T1000 (cell line): ENCODE measurements at regions not wholly inside any gene's neighbourhood (a gene's known extent, or its start where the extent isn't known, plus 50 kb on each side); places are given as distances from the start of the nearest gene placed in this dataset.
"Not testable (repeated sequence)": the region's sequence is repeated elsewhere in the genome, so short reads cannot be mapped to it uniquely, and the experiment has no call there.

Experiments
- DNase-seq: peaks from one replicate; lab custom pipeline; 2025; ENCODE audit warnings: mixed read lengths; lab: John Stamatoyannopoulos, UW

DNA sequence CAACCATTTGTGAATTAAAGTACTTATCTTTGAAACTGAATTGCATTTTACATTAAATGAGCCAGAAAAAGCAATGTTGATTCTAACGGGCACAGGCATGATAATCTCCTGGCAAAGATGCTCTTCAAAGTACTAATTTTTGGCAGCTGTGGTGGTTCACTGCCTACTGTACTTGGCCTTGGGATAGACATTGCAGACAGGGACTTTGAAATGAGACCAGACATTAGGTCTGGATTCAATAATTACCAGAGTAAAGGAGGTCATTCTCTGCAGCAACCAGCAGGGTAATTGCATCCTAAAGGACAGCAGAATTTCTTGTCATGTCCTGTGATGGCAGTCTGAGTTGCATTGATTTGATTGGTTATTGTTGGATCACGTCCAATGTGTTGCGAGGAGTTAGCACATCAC is 986.5 kb downstream of the TDRD15 start:
- DNase-seq: no peak

DNA sequence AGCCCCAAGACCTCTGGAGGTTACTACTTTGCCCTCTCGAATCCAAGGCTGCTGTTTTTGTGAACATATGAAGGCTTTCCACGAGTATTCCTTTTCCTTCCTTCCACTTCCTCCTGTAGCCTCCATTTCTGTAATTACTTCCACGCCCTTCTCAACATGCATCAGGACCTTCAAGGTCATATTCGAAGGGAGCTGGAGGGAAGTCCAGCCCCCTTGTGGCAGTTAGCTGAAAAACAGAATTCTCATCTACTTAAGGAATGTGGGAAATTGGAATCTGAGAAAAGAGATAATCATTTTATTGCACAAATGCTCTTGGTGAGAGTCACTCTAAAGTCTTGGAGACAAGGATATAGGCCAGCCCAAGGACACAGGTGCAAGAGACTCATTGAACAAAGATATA is 1000.2 kb downstream of the TDRD15 start:
- DNase-seq: no peak

DNA sequence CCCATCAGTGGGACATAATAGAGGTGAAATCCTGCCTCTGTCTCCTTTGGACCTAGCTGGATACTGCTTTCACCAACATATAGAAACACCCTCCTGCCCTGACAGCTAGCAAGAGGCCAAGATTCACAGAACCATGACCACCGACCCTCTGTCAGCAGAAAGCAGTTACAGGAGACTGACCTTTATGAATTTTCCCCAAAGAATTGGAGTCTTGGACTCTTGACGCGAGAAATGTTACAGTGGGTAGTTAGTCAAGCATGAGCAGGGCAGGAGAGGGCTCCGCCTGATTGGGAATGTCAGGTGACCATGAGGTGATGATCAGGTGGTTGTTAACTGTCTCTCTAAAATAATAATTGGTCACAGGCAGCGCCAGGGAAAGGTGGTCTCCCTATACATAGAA is 1002.3 kb downstream of the TDRD15 start:
- DNase-seq: no peak

DNA sequence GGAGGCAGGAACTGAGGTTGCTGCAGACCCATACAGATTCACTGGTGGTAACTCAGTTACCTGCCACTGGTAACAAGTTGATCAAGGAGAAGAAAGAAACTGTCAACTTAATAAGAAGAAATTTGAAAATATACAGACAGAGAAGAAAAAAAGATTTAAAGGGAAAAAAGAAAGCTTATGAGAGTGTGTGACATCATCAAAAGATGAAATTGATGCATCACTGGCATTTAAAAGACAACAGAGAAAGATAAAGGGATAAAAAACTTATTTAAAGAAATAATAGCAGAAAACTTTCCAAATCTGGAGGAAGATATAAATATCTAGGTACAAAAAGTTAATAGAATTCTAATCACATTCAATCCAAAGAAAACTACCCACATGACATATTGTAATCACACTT is 1003.2 kb downstream of the TDRD15 start:
- no peak for DNase-seq

DNA sequence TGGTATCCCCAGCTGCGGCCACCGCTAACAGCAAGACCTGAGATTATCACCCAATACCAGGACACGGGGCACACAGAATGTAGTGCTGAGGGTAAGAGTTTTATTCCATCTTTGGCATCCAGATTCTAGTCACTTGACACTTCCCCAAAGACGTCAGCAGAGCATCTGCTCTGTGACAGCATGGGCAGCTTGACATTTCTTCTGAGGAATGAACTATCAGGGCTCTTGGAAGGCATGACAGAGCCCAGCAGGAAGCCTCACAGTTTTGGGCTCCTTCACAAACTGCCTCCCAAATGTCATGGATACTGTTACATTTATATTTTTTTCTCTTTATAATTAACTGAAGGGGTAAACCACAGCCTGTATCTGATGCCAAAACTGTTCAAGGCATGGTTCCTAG is 1010.7 kb downstream of the TDRD15 start:
- no peak for DNase-seq

DNA sequence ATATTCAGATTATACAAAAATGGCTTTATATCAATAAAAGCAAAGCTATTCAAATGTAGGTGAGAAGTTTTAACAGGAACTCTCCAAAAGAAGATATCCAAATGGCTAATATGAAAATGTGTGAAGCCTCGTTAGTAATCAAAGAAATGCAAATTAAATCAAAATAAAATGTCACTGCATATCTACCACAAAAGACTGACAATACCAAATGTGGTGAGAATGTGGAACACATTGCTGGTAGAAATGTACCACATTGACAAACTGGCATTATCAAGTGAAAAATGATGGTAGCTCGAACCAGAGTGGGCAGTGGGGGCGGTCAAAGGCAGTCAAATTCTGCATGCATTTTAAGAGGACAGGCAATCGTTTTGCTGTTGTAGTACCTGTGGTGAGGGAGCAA is 1012.7 kb downstream of the TDRD15 start:
- no peak for DNase-seq

DNA sequence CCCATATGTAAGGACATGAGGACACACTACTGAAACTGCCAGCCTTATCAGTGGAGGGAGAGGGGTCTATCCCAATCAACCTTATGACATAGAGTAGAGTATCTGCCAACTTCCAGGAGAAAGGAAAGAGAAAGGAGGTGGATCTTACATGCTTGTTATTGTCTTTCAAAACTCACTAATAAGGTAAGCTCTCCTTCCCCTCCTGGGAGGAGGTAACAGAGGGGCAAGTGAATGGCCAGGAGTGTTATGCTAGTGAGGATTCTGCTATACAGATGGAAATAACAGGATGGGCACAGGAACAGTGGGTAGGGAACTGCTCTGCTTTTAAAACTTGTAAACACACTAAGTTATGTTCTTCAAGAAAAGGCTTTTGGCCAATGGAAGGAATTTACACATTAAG is 1020.1 kb downstream of the TDRD15 start:
- no peak for DNase-seq

DNA sequence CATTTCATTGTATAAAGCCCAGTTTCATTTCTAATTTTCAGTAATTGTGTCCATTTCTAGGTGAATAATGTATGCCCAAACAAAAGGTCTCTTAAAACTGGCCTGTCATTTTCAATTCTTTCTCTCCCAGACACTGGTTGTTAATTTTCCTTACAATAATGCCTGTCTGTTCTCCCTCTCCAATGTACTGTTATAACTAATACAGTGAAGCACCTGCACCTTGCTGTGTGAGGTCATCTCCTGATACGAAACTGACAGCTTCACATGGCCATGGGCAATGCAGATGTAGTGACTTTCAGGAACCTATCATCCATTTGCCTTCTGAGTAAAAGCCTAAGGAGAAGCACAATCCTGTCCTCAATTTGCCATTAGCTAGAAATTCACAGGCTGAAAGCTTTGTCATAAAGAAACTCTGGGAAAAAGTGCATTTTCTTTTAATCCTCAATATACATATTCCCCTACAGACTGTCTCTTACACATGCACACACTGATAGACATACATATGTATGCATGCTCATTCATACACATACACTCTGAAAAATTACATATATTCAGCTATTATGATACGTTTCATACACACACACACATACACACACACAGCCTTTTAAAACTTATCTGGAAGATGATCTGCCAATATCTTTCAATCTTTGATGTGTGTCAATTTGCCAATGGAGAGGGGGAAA is 1030.3 kb downstream of the TDRD15 start:
- no peak for DNase-seq

DNA sequence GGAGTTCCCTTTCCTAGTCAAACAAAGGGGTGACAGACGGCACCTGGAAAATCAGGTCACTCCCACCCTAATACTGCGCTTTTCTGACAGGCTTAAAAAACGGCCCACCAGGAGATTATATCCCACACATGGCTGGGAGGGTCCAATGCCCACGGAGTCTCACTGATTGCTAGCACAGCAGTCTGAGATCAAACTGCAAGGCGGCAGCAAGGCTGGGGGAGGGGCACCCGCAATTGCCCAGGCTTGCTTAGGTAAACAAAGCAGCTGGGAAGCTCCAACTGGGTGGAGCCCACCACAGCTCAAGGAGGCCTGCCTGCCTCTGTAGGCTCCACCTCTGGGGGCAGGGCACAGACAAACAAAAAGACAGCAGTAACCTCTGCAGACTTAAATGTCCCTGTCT is 1032.9 kb downstream of the TDRD15 start:
- DNase-seq: not testable (repeated sequence)

DNA sequence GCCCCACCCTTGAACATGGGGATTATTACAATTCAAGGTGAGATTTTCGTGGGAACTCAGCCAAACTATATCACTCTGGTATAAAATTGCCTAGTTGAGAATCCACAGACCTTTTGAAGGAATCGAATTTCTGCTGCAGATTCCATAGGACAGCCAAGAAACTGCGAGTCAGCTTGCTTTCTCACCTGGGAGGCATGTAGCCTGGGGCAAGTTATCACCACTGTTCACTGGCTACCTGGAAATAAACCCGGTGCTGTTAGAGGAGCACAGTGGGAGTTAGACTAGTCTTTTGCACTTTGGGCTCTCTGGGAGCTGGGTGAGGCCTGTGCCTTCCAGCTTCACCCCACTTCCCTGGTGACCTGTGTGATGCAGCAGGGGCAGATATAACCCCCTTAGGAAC is 1043.5 kb downstream of the TDRD15 start:
- DNase-seq: no peak

DNA sequence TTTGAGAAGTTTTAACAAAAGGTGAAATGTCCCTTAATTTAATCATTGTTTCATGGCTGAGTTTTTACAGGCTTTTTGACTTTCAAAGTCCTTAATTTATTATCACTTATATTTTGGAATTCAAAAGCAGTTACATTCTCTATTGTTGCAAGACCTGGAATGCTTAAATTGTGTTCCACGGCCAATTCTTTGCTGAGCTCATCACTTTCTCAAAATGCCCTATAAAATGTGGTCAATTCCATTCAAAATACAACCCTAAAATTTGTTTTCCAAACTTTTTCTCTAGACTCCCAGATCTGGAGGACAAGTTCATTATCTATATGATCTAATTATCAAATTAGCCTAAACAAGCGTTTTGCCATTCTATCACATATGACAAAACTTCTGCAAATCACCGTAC is 1051.2 kb downstream of the TDRD15 start:
- no peak for DNase-seq

DNA sequence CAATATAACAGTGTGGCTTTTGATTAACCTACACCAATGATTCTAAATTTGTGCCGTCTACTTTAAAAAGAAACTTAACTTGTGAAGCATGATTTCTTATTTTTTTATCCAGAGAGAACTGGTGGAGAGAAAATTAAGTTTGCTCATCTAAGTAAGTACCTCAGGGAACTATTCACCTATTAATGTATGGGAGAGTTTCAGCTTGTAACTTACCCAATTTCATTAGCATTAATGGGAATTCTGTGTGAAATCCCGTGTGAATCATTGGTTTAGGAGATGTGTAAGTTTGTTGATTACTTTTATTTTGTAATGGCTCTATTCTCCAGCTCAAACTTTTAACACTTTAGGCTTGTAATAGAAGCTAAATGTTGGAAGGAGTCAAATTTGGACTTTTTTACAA is 1061.5 kb downstream of the TDRD15 start:
- DNase-seq: no peak

DNA sequence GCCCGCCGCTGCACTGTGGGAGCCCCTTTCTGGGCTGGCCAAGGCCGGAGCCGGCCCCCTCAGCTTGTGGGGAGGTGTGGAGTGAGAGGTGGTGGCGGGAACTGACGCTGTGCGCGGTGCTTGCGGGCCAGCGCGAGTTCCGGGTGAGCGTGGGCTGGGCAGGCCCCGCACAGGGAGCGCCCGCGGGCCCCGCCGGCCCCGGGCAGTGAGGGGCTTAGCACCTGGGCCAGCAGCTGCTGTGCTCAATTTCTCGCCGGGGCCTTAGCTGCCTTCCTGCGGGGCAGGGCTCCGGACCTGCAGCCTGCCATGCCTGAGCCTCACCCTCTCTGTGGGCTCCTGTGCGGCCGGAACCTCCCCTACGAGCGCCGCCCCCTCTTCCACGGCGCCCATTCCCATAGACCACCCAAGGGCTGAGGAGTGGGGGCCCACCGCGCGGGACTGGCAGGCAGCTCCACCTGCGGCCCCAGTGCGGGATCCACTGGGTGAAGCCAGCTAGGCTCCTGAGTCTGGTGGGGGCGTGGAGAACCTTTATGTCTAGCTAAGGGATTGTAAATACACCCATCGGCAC is 1062.6 kb downstream of the TDRD15 start:
- not testable (repeated sequence) for DNase-seq

DNA sequence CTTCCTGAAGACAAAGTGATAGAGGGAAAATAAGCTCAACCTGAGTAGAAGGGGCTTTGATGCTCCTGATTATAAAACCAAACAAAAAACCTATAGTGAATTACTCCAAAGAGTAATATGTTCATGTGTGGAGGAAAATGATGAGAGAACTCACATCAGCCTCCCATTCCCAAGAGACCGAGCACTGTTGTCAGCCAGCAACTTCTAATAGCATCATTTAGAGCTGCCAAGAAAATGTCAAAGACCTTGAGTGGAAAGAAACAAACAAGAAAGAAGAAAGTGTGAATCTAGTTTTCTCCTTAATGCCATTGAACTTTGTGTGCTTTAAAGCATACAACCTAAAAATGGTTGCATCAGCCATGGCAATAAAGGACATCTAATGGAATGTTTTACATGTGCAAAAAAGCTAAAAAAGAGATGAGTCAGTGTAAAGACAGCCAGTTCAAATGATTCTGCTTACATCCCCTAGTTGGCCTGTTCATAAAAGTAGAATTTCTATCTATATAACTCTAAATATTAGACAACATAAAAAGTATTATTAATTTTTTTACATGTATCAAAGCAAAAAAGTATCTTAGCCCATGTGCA is 1066.2 kb downstream of the TDRD15 start:
- no peak for DNase-seq

DNA sequence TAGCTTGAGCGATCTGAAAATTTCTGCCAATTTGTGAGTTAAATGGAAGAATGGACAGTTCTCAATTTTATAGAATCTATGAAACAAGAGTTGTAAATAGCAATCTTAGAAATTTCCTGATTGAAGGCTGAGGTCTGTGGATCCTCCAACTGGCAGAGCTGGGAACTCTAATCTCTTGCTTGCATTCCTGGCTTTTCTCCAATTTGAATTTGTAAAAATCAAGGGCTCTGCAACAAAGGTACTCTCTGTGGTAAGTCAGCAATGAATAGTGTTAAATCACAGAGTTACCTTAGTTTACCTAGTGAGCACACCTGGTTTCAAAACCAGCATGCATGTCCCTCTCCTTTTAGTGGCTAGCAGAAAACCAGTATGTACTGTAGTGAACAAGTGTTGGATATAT is 1070.5 kb downstream of the TDRD15 start:
- no peak for DNase-seq

DNA sequence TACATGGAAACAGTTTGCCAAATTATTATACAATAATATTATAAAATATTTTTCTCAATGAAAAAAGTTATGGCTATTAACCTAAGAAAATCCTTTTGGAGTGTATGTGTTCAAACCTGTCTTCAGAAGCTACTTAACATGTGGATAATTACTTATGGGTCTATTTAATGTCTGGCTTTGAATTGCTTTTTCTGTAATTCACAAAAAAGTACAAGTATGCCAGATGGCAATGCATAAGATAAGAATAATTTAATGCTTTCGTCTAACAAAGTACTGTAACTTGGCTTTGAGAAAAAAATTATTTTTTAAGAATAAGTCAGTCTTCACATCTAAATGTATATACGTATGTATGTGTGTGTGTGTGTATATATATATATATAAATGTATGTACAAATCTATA is 1073.0 kb downstream of the TDRD15 start:
- DNase-seq: no peak

DNA sequence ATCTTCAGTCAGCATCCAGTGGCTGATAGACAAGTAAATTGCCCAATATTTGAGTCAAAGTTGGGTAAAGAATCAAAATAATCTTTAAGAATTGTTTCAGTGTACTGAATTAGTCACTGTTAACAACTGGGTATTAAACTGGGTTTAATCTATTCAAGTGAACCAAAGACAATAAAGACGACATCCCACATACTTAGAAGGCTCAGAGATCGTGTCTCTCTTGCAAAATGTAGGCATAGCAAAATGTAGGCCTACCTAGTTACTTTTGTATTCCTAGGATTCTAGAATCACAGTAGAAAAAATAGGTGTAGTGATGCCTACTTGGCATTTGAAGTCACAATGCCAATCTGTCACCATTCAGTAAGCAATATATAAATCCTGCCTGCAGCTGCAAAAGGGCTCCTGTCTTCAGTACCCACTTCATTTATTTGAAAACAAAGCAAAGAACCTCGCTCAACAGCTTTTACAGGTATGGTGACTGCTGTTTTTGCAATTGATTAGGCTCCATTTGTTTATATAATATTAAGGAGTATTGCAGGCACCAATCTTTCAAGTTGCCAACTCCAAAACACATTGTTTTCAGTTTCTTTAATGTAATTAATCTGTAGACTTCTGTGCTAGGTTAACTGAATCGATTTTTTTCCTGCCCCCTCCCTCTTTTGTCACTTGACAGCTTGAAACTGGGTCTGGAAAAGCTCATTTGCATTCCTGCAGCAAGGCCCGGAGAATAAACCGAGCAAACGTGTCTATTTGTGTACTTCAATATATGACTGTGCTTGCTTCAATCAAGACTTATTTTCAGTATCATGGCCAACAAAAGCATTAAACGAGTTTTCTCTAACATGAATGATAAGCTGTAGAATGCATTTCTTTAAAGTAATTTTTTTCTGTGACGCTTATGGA is 1074.9 kb downstream of the TDRD15 start:
- DNase-seq: no peak

DNA sequence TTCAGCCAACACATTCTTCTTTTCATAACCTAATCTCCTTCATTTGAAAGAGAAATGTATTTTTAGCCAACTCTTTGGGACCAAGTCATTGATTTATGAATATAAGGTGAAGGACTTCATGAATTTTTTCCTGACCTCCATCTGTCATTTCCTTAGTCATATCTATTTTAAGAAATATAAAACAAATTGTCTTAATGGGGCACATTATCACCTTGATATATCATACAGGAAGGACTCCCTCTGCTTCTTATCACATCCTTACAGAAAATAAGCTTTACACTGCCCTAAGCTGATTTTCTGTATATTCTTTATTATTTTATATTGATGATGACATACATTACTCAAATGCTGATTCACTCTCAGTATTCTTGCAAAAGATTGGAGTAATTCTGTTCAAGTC is 1076.2 kb downstream of the TDRD15 start:
- no peak for DNase-seq

DNA sequence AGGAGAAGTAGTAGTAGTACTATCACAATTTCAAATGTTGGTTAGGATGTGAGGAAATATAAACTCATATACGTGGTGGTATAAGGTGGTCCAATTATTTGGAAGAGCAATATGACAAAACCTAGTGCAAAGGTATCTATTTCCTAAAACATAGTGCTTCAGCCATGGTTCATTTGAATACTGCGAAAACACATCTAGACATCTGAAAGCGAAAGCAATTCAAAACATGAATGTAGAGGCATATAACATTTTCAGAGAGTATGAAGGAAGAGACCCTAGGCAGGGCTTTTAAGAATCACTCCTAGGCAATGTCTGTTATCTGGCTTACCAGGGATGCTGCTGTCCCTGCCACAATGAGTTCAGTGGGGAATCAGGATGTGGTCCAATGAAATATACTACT is 1085.8 kb downstream of the TDRD15 start:
- DNase-seq: no peak

DNA sequence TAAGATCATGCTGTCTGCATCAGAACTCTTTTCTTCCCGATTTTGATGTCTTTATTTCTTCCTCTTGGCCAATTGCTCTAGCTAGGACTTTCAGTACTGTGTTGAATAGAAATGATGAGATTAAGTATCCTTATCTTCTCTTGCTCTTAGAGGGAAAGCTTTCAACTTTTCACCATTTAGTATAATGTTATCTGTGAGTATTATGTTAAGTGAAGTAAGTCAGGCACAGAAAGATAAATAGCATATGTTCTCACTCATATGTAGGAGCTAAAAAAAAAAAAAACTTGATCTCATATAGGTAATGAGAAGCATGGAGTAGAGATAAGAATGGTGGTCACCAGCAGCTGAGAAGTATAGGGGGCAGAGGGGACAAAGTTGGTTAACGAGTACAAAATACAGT is 1089.5 kb downstream of the TDRD15 start:
- DNase-seq: no peak

DNA sequence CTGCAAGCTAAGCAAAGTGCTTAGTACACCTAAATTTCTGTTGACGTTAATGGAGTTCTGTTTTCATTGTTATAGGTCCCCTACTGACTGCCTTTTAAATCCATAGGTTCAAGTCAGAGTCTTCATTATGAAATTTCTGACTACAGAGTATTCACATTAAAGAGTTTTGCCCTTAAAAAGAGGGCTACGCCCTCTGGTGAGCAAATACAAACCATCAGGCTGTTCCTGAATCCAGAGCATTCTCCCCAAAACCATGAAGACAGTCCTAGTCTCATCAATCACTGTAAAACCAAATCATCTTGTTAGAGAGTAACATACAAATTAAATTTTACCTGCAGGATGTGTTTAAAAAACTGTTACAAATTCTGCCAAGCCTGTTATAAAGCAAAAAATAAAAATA is 1091.7 kb downstream of the TDRD15 start:
- DNase-seq: no peak

DNA sequence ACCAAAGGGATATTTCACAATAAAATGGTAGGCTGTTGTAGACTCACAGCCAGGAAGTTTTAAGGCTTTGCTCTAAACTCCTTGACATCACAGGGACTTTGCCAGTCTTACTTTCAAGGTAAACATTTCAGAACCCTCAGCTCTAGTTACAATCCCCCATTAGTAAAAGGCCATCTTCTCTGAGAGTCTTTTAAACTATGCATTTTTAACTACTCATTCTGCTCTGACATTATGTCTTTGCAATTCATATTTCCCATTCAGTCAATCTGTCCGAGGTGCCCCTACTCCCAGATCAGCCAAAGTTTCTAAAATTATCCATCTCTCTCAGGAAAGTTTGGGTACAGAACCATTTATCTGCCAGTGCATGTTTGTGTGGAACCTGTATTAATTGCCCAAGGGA is 1094.1 kb downstream of the TDRD15 start:
- no peak for DNase-seq

DNA sequence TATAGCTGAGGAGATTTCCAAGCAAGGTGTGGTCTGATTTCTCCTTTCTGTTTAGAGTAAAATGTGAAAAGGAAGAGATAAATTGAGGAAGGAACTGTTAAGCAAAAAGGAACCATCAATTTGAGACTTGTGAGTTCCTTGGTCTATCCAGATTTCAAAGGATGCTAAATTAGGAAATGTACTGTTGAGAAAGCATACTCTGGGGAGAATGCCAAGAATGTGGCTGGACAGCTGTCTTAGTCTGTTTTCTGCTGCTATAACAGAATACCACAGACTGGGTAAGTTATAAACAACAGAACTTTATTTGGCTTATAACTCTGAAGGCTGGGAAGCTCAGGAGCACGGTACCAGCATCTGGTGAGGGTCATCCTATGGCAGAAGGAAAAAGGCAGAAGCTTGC is 1097.2 kb downstream of the TDRD15 start:
- no peak for DNase-seq
